ENCODE measurements at regions not wholly inside any gene's neighbourhood (a gene's known extent, or its start where the extent isn't known, plus 50 kb on each side); places are given as distances from the start of the nearest gene placed in this dataset.

GRCh38 chr17:74054249-74054648 is 149.2 kb upstream of the RPL38 start:
- no peaks in the 10 kb centered on the region for H3K4me1 ChIP-seq (ENCODE audit: control insufficient read depth, insufficient read depth, low read length, poor library complexity, severe bottlenecking)
- no peak overlapping the region for H3K27ac Mint-ChIP-seq
- H3K27me3 Mint-ChIP-seq: peaks cover 24% of the 10 kb centered on the region
- H3K9me3 Mint-ChIP-seq: peaks cover 0 to 2% (median 0%) of the 10 kb centered on the region in 7 donors
- no peaks in the 10 kb centered on the region for H3K4me1 Mint-ChIP-seq
- DNase-seq (no peak), ATAC-seq (ENCODE audit: low read depth in 2 of 2) (no peak)
- H3K27me3 ChIP-seq (ENCODE audit: control insufficient read depth, insufficient read depth, low read length): no peaks in the 10 kb centered on the region
- H3K36me3 Mint-ChIP-seq: no peaks in the 10 kb centered on the region
- no peak overlapping the region for H3K4me3 ChIP-seq (ENCODE audit: low read depth, low read length)
- H3K36me3 ChIP-seq (ENCODE audit: control insufficient read depth, insufficient read depth, low read length): no peaks in the 10 kb centered on the region
- H3K9me3 ChIP-seq (ENCODE audit: control insufficient read depth in 2 of 2, low read length in 2 of 2): no peaks in the 10 kb centered on the region
- H3K4me3 Mint-ChIP-seq: no peak overlapping the region
- H3K27ac ChIP-seq (ENCODE audit: insufficient read depth, low read length, poor library complexity, severe bottlenecking): no peak overlapping the region

DNA sequence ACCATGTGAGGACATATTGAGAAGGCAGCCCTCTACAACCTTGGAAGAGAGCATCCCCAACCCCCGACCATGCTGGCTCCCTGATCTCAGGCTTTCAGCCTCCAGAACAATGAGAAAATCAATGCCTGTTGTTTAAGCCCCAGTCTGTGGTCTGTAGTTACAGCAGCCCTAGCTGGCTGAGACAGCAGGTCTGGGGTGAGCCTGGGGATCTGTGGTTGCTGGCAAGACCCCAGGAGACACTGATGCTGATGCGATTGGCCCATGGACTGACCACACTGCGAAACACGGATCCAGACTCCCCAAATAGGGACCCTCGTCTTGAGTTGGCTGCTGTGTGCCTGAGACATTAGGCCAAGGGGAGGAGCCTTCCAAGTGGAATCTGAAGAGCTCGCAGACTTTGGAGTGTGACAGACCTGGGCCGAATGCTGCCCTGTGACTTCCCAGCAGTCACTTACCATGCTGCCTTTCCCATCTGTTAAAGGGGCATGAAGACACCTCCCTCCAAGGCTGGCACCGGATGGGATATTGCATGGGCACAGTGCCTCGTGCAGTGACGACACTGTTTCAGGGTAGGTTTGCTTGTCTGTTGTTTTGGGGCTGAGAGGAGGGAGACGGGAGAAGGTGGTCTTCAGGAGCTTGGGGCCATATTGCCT is 147.8 kb upstream of the RPL38 start:
- no peaks in the 10 kb centered on the region for H3K4me1 ChIP-seq (ENCODE audit: control insufficient read depth, insufficient read depth, low read length, poor library complexity, severe bottlenecking)
- no peak overlapping the region for H3K27ac ChIP-seq (ENCODE audit: insufficient read depth, low read length, poor library complexity, severe bottlenecking)
- no peaks in the 10 kb centered on the region for H3K36me3 ChIP-seq (ENCODE audit: control insufficient read depth, insufficient read depth, low read length)
- ATAC-seq (ENCODE audit: low read depth in 2 of 2): no peak
- DNase-seq: no peak
- no peaks in the 10 kb centered on the region for H3K9me3 ChIP-seq (ENCODE audit: control insufficient read depth in 2 of 2, low read length in 2 of 2)
- peaks cover 25% of the 10 kb centered on the region for H3K27me3 Mint-ChIP-seq
- H3K27me3 ChIP-seq (ENCODE audit: control insufficient read depth, insufficient read depth, low read length): no peaks in the 10 kb centered on the region
- H3K27ac Mint-ChIP-seq: no peak overlapping the region
- no peaks in the 10 kb centered on the region for H3K4me1 Mint-ChIP-seq
- H3K4me3 ChIP-seq (ENCODE audit: low read depth, low read length): no peak overlapping the region
- H3K4me3 Mint-ChIP-seq: no peak overlapping the region
- peaks cover 0 to 2% (median 0%) of the 10 kb centered on the region in 7 donors for H3K9me3 Mint-ChIP-seq
- H3K36me3 Mint-ChIP-seq: no peaks in the 10 kb centered on the region

DNA sequence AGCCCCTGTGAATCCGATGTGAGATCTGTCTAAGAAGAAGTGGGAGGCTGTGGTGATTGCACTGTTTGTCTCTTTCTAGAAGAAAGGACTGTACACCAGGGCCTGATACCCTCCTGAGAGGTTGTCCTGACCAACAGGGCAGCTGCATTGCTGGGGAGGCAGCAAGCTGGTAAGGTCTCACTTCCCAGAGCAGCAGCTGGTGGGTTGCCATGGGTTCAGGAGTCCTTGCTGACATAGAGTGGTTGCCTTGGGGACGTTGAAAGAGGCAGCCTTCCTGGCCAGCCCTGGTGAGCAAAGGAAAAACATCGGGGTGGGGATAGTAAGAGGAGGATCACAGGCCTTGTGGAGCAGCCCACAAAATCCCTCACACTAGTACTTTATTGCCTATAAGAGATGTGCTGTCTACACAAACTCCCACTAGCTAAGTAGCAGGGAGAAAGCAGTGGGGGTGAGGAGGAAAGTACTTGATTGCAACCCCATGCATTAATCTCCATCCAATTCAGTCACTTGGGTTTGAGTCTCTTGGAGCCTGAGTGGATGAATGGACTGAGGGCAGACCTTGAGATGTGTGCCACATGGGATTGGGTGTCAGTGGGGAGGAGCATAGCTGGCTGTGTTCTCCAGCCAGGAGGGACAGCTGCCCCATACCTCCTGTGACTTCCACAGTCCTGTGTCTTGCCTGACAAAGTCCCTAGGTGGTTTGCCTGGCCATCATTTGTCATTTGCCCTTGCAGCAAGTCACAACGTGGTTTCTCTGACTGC is 143.8 kb upstream of the RPL38 start:
- H3K27ac ChIP-seq (ENCODE audit: insufficient read depth, low read length, poor library complexity, severe bottlenecking): no peak overlapping the region
- H3K27me3 Mint-ChIP-seq: peaks cover 13% of the 10 kb centered on the region
- no peaks in the 10 kb centered on the region for H3K27me3 ChIP-seq (ENCODE audit: control insufficient read depth, insufficient read depth, low read length)
- H3K27ac Mint-ChIP-seq: no peak overlapping the region
- no peak overlapping the region for H3K4me3 ChIP-seq (ENCODE audit: low read depth, low read length)
- H3K9me3 ChIP-seq (ENCODE audit: control insufficient read depth in 2 of 2, low read length in 2 of 2): no peaks in the 10 kb centered on the region
- H3K4me3 Mint-ChIP-seq: no peak overlapping the region
- no peaks in the 10 kb centered on the region for H3K4me1 ChIP-seq (ENCODE audit: control insufficient read depth, insufficient read depth, low read length, poor library complexity, severe bottlenecking)
- H3K4me1 Mint-ChIP-seq: no peaks in the 10 kb centered on the region
- DNase-seq (no peak), ATAC-seq (ENCODE audit: low read depth in 2 of 2) (no peak)
- peaks cover 0 to 2% (median 0%) of the 10 kb centered on the region in 7 donors for H3K9me3 Mint-ChIP-seq
- H3K36me3 Mint-ChIP-seq: no peaks in the 10 kb centered on the region
- H3K36me3 ChIP-seq (ENCODE audit: control insufficient read depth, insufficient read depth, low read length): no peaks in the 10 kb centered on the region

- H3K27ac ChIP-seq (ENCODE audit: insufficient read depth, low read length, poor library complexity, severe bottlenecking): no peak overlapping the region
- Mint-ChIP-seq H3K4me1 (no peaks in the 10 kb centered on the region), H3K4me3 (no peak overlapping the region), H3K36me3 (no peaks in the 10 kb centered on the region), H3K9me3 (peaks cover 0 to 1% (median 0%) of the 10 kb centered on the region in 7 donors), H3K27me3 (peaks cover 7% of the 10 kb centered on the region), H3K27ac (no peak overlapping the region)
- no peaks in the 10 kb centered on the region for H3K9me3 ChIP-seq (ENCODE audit: control insufficient read depth in 2 of 2, low read length in 2 of 2)
- no peaks in the 10 kb centered on the region for H3K27me3 ChIP-seq (ENCODE audit: control insufficient read depth, insufficient read depth, low read length)
- H3K4me3 ChIP-seq (ENCODE audit: low read depth, low read length): no peak overlapping the region
- ATAC-seq (ENCODE audit: low read depth in 2 of 2) (no peak), DNase-seq (no peak)
- H3K36me3 ChIP-seq (ENCODE audit: control insufficient read depth, insufficient read depth, low read length): no peaks in the 10 kb centered on the region
- H3K4me1 ChIP-seq (ENCODE audit: control insufficient read depth, insufficient read depth, low read length, poor library complexity, severe bottlenecking): no peaks in the 10 kb centered on the region
These were observed 141.7 kb upstream of the RPL38 start for GRCh38 chr17:74061758-74062157.

DNA sequence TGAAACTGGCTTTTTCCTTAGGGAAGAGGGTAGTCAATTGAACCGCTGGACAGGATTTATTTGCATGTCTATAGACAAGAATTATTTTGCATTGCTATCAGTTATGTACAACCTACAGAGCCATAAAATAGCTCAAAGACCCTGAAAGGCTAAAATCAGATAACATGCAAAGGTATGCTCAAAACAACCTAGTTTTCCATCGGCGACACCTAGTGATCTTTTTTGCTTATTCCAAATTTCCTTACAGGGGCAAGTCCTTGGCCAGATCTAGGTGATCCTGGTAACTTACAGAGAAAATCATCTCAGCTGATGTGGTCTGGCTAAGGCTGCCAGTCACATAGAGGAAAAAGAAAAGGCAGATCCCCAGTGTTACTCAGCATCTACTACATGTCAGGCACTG is 141.2 kb upstream of the RPL38 start:
- DNase-seq (no peak), ATAC-seq (ENCODE audit: low read depth in 2 of 2) (no peak)

GRCh38 chr17:74063439-74063838 is 140.0 kb upstream of the RPL38 start:
- Mint-ChIP-seq H3K4me3 (no peak overlapping the region), H3K36me3 (no peaks in the 10 kb centered on the region), H3K27ac (no peak overlapping the region), H3K27me3 (peaks cover 7% of the 10 kb centered on the region), H3K4me1 (no peaks in the 10 kb centered on the region), H3K9me3 (peaks cover 0 to 2% (median 0%) of the 10 kb centered on the region in 7 donors)
- Histone ChIP-seq H3K9me3 (ENCODE audit: control insufficient read depth in 2 of 2, low read length in 2 of 2) (no peaks in the 10 kb centered on the region), H3K27me3 (ENCODE audit: control insufficient read depth, insufficient read depth, low read length) (peaks cover under 1% of the 10 kb centered on the region), H3K4me3 (ENCODE audit: low read depth, low read length) (no peak overlapping the region), H3K27ac (ENCODE audit: insufficient read depth, low read length, poor library complexity, severe bottlenecking) (no peak overlapping the region), H3K36me3 (ENCODE audit: control insufficient read depth, insufficient read depth, low read length) (no peaks in the 10 kb centered on the region), H3K4me1 (ENCODE audit: control insufficient read depth, insufficient read depth, low read length, poor library complexity, severe bottlenecking) (no peaks in the 10 kb centered on the region)
- DNase-seq (no peak), ATAC-seq (ENCODE audit: low read depth in 2 of 2) (no peak)

More for the DNA sequence above, 141.2 kb upstream of the RPL38 start:
- Histone ChIP-seq H3K4me1 (ENCODE audit: control insufficient read depth, insufficient read depth, low read length, poor library complexity, severe bottlenecking) (no peaks in the 10 kb centered on the region), H3K9me3 (ENCODE audit: control insufficient read depth in 2 of 2, low read length in 2 of 2) (no peaks in the 10 kb centered on the region), H3K27ac (ENCODE audit: insufficient read depth, low read length, poor library complexity, severe bottlenecking) (no peak overlapping the region), H3K36me3 (ENCODE audit: control insufficient read depth, insufficient read depth, low read length) (no peaks in the 10 kb centered on the region), H3K27me3 (ENCODE audit: control insufficient read depth, insufficient read depth, low read length) (no peaks in the 10 kb centered on the region), H3K4me3 (ENCODE audit: low read depth, low read length) (no peak overlapping the region)
- peaks cover 7% of the 10 kb centered on the region for H3K27me3 Mint-ChIP-seq
- H3K4me3 Mint-ChIP-seq: no peak overlapping the region
- H3K27ac Mint-ChIP-seq: no peak overlapping the region
- H3K9me3 Mint-ChIP-seq: peaks cover 0 to 1% (median 0%) of the 10 kb centered on the region in 7 donors
- no peaks in the 10 kb centered on the region for H3K4me1 Mint-ChIP-seq
- no peaks in the 10 kb centered on the region for H3K36me3 Mint-ChIP-seq

- Mint-ChIP-seq H3K27ac (no peak overlapping the region), H3K9me3 (peaks cover 0 to 8% (median 3%) of the 10 kb centered on the region in 7 donors), H3K4me3 (no peak overlapping the region), H3K36me3 (no peaks in the 10 kb centered on the region), H3K27me3 (no peaks in the 10 kb centered on the region), H3K4me1 (no peaks in the 10 kb centered on the region)
- DNase-seq (no peak), ATAC-seq (ENCODE audit: low read depth in 2 of 2) (no peak)
- no peaks in the 10 kb centered on the region for H3K9me3 ChIP-seq (ENCODE audit: control insufficient read depth in 2 of 2, low read length in 2 of 2)
- H3K36me3 ChIP-seq (ENCODE audit: control insufficient read depth, insufficient read depth, low read length): no peaks in the 10 kb centered on the region
- no peaks in the 10 kb centered on the region for H3K4me1 ChIP-seq (ENCODE audit: control insufficient read depth, insufficient read depth, low read length, poor library complexity, severe bottlenecking)
- H3K27ac ChIP-seq (ENCODE audit: insufficient read depth, low read length, poor library complexity, severe bottlenecking): no peak overlapping the region
- H3K27me3 ChIP-seq (ENCODE audit: control insufficient read depth, insufficient read depth, low read length): peaks cover 2% of the 10 kb centered on the region
- H3K4me3 ChIP-seq (ENCODE audit: low read depth, low read length): no peak overlapping the region
These were observed 133.1 kb upstream of the RPL38 start for GRCh38 chr17:74070374-74070773.
